Kidney (tissue), 13 donors: ENCODE measurements at regions not wholly inside any gene's neighbourhood (a gene's known extent, or its start where the extent isn't known, plus 50 kb on each side); places are given as distances from the start of the nearest gene placed in this dataset.

Source experiments
- DNase-seq, 5 donors: peaks; one replicate each; pipeline ENCODE4 v3.0.0-alpha.2; 2013 to 2020
- FAIRE-seq: peaks from 2 replicates; lab custom pipeline; 2012; peaks lifted over from hg19 to GRCh38; lab: Jason Lieb, UNC
- H3K27ac ChIP-seq, 2 donors: one replicate each; pipeline ENCODE4 v1.7.0; 2013; ENCODE audit warnings: low read depth in 2 of 2, low read length in 2 of 2, inconsistent platforms in 1 of 2
- H3K27me3 ChIP-seq: one replicate; pipeline ENCODE4 v1.7.1; 2013; ENCODE audit warnings: low read length, inconsistent platforms; ENCODE audit not compliant: control insufficient read depth, insufficient read depth
- H3K36me3 ChIP-seq, 3 donors: one replicate each; pipeline versions ENCODE4 v1.7.0 to v1.7.1; 2013; ENCODE audit warnings: low read length in 3 of 3, control low read depth in 1 of 3, inconsistent platforms in 1 of 3; ENCODE audit not compliant: insufficient read depth in 3 of 3, control insufficient read depth in 2 of 3
- H3K4me1 ChIP-seq, 3 donors: one replicate each; pipeline versions ENCODE4 v1.7.0 to v1.7.1; 2013; ENCODE audit warnings: low read length in 3 of 3, inconsistent platforms in 1 of 3, low read depth in 1 of 3; ENCODE audit not compliant: control insufficient read depth in 2 of 3, insufficient read depth in 2 of 3
- H3K4me3 ChIP-seq, 3 donors: one replicate each; pipeline versions ENCODE4 v1.7.0 to v1.8.1; 2013; ENCODE audit warnings: low read length in 3 of 3, control low read depth in 1 of 3, inconsistent platforms in 1 of 3
- H3K9ac ChIP-seq, 3 donors: one replicate each; pipeline versions ENCODE4 v1.7.0 to v1.7.1; 2013; ENCODE audit warnings: low read length in 3 of 3, control low read depth in 1 of 3, inconsistent platforms in 1 of 3
- H3K9me3 ChIP-seq, 3 donors: one replicate each; pipeline versions ENCODE4 v1.7.0 to v1.7.1; 2013; ENCODE audit warnings: low read length in 3 of 3, control low read depth in 1 of 3, inconsistent platforms in 1 of 3; ENCODE audit not compliant: control insufficient read depth in 2 of 3, insufficient read depth in 1 of 3
- CTCF ChIP-seq: IDR thresholded peaks from 3 replicates; pipeline ENCODE4 v1.5.1; 2012; ENCODE audit warnings: mild to moderate bottlenecking, moderate library complexity, borderline replicate concordance; ENCODE audit not compliant: insufficient read depth; ENCODE audit errors: extremely low read depth
- intact Hi-C: fragments of 100-400 bp; cut with DNase I; formaldehyde crosslinking; loops from one replicate; pipeline ENCODE4 v1.11.1; 2022
- donor health status: control.
- donor health status: control.
- donor health status: control.
- donor health status: control.
- donor health status: control.
- donor health status: DM: yes; HTN: yes; CAD: no.
- donor health status: Normal renal cell carcinoma (clear cell type).

GRCh38 chr6:111956098-111956497 is 82.8 kb upstream of the FYN start:
- Histone ChIP-seq H3K4me1 (peaks cover 0 to 5% (median 0%) of the 10 kb centered on the region in 3 donors), H3K36me3 (no peaks in the 10 kb centered on the region), H3K9ac (no peak overlapping the region), H3K9me3 (no peaks in the 10 kb centered on the region), H3K27ac (no peak overlapping the region), H3K4me3 (no peak overlapping the region), H3K27me3 (no peaks in the 10 kb centered on the region)
- DNase-seq (no peak), FAIRE-seq (no peak)
- TF ChIP-seq CTCF: no peak
- intact Hi-C loops: no loop called here

- Histone ChIP-seq H3K4me1 (peaks cover 0 to 3% (median 0%) of the 10 kb centered on the region in 3 donors), H3K27me3 (no peaks in the 10 kb centered on the region), H3K9me3 (no peaks in the 10 kb centered on the region), H3K27ac (no peak overlapping the region), H3K4me3 (no peak overlapping the region), H3K9ac (no peak overlapping the region), H3K36me3 (no peaks in the 10 kb centered on the region)
- intact Hi-C loops: no loop called here
- no peak for TF ChIP-seq CTCF
- FAIRE-seq (no peak), DNase-seq (peak in 4 of 5 donors; percentile 51 to 59 (median 58))
Observed at GRCh38 chr6:111957623-111958315, 84.5 kb upstream of the FYN start.

- Histone ChIP-seq H3K4me1 (no peaks in the 10 kb centered on the region), H3K27ac (no peak overlapping the region), H3K9me3 (no peaks in the 10 kb centered on the region), H3K4me3 (no peak overlapping the region), H3K36me3 (no peaks in the 10 kb centered on the region), H3K9ac (no peak overlapping the region), H3K27me3 (no peaks in the 10 kb centered on the region)
- no peak for TF ChIP-seq CTCF
- intact Hi-C loops: no loop called here
- DNase-seq (no peak), FAIRE-seq (no peak)
Observed at GRCh38 chr6:111958534-111958933, 85.3 kb upstream of the FYN start.

- no peak overlapping the region for H3K4me3 ChIP-seq
- H3K27ac ChIP-seq: no peak overlapping the region
- TF ChIP-seq CTCF: no peak
- H3K4me1 ChIP-seq: no peaks in the 10 kb centered on the region
- no peak for FAIRE-seq
- no peak overlapping the region for H3K9ac ChIP-seq
- H3K27me3 ChIP-seq: no peaks in the 10 kb centered on the region
- H3K36me3 ChIP-seq: no peaks in the 10 kb centered on the region
- DNase-seq: no peak
- intact Hi-C loops: no loop called here
- no peaks in the 10 kb centered on the region for H3K9me3 ChIP-seq
Observed at GRCh38 chr6:111959766-111960165, 86.5 kb upstream of the FYN start.
